ENCODE measurements at regions not wholly inside any gene's neighbourhood (a gene's known extent, or its start where the extent isn't known, plus 50 kb on each side); places are given as distances from the start of the nearest gene placed in this dataset.
"Not testable (repeated sequence)": the region's sequence is repeated elsewhere in the genome, so short reads cannot be mapped to it uniquely, and the experiment has no call there.

DNA sequence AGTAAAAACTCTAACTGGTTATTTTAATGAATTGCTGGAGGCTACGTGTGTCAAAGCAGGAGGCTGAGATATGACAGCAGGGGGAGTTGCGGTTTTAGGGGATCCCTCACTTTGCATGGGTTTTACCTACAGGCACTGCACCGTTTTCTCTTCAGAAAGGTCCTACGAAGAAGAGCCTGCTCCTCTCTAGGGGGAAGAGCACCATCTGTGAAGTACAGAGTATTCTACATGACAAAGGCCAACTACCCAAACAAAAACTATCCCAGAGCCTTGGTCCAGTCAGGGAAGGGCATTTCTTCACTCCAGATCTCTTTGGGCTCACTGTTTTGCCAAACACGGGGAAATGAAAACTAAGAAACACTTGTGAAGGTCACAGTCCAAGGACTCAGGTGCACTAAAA, 696.7 kb upstream of the SOX11 start:
- H3K4me3 ChIP-seq, result no peak overlapping the region
- H3K27ac ChIP-seq, result no peak overlapping the region

DNA sequence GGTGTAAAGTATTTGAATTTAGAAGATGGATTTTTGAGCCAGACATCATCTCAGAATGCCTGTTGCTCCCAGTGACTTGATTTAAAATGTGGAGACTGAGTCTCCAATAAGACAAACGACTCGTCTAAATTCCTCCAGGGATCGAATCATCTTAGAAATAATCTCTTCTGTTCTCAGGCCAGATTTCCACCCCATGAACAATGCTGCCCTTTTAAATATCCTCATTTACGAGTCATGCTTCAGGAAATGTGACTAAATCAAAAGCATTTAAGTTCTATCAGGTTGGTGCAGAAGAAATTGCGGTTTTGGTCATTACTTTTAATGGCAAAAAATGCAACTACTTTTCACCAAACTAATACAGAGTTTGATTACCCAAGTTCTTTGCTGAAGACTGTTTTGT, 684.6 kb upstream of the SOX11 start:
- Histone ChIP-seq H3K27ac (no peak overlapping the region), H3K4me3 (no peak overlapping the region)

DNA sequence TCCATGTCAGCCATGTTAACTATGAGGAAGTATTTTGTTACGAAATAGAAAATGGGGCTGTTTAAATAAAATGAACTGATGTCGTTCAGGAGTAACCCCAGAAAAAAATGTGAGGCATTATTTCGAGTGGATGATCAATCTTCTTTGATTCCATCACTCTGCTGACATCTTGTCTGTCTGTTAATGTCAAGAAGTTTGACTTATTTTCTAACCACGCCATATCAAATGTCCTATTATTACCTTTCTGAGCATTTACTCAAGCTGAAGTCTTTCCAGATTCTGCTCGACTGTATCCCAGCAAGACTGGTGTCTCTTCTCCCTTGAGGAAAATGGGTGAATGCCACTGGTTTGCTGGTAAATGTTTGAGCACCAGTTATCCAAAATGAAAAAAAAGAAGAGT, 672.9 kb upstream of the SOX11 start:
- no peak overlapping the region for H3K27ac ChIP-seq

DNA sequence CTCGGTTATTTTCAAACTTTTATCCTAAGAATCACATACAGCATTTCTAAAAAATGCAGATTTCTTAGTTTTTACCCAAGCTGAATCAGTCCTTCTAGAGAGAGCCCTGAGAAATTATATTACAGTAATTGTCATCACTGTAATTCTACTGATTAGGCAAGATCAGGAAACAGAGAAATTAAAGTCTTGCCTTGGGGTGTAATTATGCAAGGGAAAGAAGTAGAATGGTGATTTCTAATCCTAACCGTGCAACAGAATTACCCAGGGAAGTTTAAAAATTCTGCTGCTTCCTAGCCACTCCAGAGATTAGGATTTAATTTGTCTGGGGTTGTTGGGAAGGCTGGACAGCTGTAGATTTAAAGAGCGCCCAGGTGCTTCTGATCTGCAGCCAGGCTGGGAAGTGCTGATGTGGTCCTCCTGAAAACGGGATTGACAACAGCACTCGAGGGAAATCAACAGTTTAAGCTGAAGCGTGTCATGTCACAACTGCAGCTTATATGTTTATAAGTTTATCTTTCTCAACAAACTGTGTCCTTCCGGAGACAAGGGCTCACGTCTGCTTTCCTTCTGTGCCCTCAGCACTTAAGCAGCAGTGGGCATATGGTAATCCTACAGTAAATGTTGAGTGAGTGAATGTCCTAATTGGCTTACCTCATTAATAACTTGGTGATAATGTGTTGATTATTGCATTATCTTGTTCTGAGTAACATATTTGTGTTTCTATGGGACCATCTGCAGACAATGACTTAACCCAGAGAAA, 671.9 kb upstream of the SOX11 start:
- no peak overlapping the region for H3K4me3 ChIP-seq
- H3K27ac ChIP-seq, result no peak overlapping the region

More for the DNA sequence above, 672.9 kb upstream of the SOX11 start:
- no peak overlapping the region for H3K4me3 ChIP-seq

DNA sequence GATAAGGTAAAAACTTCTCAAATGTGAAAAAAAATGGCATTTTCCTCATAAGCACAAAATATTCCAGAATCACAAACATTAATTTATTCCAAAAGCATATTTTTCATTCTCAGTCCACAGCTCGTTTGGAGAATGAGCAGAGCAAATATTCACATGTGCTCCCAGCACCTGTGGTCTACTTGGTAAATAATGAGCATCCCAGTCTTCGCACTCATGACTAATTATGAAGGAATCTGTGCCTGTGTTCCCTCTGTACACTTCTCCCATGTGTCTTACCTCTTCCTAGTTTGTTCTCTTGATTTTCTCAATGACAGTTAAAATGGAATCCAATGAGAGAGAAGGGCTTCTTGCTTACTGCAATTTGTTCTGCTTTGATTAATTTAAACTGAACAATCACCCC, 671.0 kb upstream of the SOX11 start:
- H3K4me3 ChIP-seq, result no peak overlapping the region
- H3K27ac ChIP-seq, result no peak overlapping the region

DNA sequence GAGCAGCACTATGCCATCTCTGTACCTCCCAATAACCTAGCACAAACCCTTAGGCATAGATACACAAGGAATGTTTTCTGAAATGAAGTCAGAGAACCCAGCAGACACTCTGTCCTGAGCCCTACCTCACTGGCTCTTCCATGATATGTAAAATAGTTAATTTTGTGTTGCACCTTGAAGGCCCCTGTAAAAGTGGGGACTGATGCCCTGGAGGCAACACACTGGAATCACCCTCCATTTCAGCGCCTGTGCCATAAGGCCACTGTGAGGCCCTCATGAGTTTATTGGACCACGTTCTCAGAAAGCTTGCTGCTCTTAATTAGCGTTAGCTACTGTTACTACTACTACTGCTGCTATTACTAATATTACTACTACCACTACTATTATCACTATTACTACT, 670.1 kb upstream of the SOX11 start:
- Histone ChIP-seq H3K4me3 (no peak overlapping the region), H3K27ac (no peak overlapping the region)

DNA sequence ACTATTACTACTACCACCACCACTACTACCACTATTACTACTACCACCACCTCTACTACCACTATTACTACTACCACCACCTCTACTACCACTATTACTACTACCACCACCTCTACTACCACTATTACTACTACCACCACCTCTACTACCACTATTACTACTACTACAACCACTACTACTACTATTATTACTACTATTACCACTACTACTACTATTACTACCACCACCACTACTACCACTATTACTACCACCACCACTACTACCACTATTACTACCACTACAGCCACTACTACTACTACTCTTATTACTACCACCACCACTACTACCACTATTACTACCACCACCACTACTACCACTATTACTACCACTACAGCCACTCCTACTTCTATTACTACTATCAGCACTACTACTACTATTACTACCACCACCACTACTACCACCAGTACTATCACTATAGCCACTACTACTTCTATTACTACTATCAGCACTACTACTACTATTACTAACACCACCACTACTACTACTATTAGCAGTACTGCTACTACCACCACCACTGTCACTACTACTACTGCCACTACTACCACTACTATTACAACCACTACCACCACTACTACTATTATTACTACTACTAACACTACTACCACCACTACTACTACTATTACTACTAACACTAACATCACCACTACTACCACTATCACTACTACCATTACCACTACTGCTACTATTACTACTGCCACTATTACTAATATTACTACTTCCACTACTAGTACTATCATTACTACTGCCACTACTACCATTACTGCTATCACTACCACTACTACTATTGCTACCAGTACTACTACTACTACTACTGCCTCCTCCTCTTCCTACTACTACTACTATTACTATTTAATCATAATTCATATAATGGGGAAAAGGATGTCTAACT, 669.2 kb upstream of the SOX11 start:
- not testable (repeated sequence) for H3K4me3 ChIP-seq

DNA sequence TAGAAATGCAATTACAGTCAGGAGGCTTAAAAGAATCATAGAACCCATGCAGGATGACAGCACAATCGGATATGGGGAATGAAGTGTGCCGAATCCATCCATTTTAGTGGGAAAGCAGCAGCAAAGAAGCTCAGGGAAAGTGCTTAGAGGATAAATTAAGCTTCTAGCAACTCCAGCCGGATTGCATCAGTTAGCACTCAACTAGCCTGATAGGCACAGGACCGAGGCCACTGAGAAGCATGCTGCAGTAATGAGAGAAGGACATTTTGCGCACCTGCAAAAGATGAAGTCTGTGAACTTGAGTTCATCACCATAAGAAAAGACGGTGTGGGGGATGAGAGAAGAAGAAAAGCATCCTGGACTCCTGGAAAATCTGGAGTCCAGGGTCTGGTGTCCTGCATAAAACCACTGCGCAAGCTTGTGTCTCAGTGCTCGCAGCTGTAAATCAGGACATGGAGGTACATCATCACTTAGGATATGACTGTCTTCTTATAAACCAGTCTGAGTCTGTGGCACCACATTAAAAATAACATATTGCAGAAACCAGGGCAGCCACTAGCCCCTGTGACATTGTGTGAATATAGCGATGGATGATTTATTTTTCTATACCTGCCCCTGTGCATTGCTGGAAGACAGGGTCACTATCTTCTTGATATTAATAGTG, 665.5 kb upstream of the SOX11 start:
- H3K27ac ChIP-seq, result no peak overlapping the region
- no peak overlapping the region for H3K4me3 ChIP-seq

More for the DNA sequence above, 669.2 kb upstream of the SOX11 start:
- H3K27ac ChIP-seq, result not testable (repeated sequence)

DNA sequence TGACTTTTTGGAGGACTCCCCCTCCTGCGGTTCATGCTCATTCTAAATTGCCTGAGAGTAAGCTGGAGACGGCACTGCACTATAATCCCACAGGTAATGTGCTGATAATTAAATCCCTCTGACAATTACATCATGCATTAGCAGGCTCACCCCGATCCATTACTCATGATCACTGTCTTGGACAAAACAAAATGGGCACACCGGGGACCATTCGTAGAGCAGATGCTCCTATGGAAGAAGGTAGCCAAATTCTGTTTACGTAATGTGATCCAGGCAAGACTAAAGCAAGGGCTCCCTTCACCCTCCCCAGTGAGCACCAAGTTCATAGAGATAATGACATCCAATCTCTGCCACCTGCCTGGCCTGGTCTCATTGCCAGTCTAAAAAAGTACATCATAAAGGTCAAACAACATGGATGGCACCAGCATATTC, 657.1 kb upstream of the SOX11 start:
- no peak overlapping the region for H3K27ac ChIP-seq
- no peak overlapping the region for H3K4me3 ChIP-seq

DNA sequence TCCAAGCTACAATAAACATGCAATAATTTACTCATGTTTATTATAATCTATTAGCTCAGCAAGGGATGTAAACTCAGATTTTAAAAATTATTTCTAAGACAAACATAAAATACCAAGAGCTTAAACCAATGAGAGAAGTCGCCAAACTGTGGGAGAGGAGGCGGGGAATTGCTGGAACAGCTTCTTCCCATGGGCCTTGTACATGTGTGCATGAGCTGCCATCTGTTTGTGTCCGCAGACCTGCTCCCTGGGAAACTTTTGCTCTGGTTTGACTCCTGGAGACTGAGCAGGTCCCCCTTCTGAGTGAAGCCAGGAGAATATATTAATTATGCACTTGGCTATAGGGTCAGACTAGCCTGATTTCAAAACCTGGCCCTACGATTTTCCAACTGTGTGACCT, 655.9 kb upstream of the SOX11 start:
- H3K4me3 ChIP-seq, result no peak overlapping the region

DNA sequence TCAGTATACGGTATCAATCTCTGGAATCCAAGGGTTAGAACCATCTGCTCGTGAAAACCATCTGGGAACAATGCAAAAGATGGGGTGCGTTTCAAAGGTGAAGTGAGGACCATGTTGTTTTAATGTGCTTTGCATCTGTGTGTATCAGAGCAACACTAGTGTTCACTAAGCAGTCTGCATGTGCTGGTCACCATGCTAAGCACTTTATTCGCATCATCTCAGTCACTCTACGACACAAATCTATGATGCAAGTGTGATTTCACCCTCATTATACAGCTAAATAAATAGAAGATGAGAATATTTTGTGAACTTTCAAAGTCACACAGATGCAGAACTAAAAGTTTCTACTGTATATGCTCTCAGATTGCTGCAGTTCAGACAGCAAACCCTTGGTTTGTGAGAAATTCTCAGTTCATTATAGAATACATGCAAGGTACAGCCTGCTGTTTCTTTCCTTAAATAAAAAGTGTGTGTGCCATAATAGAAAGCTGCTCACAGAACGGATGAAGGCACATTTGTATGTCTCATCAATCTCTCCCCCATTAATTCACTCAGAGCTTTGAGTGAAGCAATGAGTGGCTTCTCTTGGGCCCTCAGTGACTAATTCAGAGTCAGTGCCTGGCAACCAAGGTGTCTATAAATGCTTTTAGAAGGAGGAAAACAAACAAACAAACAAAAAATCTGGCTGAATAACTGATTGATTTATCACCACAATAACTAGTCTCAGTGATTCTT, 652.8 kb upstream of the SOX11 start:
- H3K27ac ChIP-seq, result no peak overlapping the region
- H3K4me3 ChIP-seq, result no peak overlapping the region

More for the DNA sequence above, 655.9 kb upstream of the SOX11 start:
- H3K27ac ChIP-seq, result no peak overlapping the region

DNA sequence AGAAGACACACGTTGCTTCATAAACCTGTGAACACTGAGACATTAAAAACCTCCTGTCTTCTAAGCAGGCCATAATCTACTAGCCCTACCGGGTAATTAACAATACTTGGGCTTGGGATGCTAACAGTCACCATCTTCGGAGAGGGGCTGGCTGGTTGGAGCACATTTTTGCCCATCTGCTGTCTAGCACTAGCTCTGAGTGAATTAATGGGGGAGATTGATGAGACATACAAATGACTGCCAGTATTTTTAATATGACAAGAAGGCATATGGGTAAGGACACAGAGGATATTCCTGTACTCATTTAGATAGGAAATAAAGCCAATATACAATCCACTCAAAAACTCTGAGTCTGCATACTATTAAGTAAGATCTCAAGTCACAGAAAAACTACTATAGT, 651.6 kb upstream of the SOX11 start:
- Histone ChIP-seq H3K27ac (no peak overlapping the region), H3K4me3 (no peak overlapping the region)

DNA sequence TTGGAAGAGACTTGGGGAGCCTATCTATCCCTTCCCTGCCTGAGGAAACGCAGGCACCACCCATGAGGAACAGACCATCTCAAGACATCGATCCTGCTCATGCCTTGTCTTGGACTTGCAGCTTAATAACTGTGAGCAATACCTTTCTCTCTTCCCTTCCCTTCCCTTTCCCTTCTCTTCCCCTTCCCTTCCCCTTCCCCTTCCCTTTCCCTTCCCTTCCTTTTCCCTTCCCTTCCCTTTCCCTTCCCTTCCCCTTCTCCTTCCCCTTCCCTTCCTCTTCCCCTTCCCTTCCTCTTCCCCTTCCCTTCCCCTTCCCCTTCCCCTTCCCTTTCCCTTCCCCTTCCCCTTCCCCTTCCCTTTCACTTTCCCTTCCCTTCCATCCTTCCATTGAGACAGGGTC, 650.7 kb upstream of the SOX11 start:
- no peak overlapping the region for H3K4me3 ChIP-seq

DNA sequence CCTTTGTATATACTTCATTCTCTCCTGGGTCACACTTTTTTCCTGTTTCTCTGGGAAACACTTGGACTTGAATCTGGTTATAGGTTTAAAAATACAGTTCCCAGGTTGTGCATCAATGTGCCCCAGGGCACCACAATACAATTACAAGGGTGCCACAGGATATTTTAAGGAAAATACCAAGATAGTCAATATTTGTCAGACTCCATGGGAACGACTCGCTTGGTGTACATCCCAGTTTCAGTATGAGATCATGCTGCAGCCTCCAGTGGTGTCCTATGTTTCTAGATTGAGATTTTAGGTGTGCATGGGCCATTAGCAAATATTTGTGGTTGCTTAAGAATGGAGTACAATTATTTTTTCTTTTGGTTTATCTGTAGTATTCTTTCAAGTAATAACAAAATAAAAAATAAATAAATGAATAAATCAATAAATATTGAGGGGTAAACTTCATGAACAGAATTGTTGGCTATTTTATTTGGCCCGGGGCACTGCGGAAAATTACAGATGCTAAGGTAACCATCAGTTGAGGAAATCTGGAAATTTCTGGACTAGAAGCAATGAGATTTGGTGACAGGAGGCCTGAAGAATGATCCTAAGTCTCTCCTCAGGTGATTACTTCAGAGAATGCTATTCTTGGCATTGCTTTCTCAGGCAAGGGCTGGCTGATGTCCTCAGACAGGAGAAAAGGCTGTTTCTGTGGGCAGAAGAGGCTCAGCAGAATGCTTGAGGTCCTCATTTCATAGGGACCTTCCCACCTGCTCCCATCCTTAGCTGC, 649.3 kb upstream of the SOX11 start:
- no peak overlapping the region for H3K27ac ChIP-seq

More for the DNA sequence above, 650.7 kb upstream of the SOX11 start:
- no peak overlapping the region for H3K27ac ChIP-seq

DNA sequence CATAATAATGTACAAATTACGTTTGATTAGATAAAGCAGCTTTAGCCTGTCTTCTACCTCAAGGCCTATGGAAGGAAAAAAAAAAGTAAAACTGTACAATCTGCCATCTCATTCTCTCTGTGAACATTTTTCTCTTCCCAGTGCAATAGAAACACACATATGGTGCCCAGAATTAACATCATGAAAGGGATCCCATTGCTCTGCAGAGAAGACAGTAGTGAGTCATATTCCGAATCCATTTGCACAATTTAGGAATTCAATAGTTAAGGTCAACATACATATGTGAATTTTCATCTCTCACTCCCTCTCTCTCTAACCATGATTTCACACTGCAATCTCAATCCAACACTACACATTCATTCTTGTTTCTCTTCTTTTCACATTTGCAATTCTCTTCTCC, 640.9 kb upstream of the SOX11 start:
- Histone ChIP-seq H3K27ac (no peak overlapping the region), H3K4me3 (no peak overlapping the region)

More for the DNA sequence above, 649.3 kb upstream of the SOX11 start:
- no peak overlapping the region for H3K4me3 ChIP-seq

DNA sequence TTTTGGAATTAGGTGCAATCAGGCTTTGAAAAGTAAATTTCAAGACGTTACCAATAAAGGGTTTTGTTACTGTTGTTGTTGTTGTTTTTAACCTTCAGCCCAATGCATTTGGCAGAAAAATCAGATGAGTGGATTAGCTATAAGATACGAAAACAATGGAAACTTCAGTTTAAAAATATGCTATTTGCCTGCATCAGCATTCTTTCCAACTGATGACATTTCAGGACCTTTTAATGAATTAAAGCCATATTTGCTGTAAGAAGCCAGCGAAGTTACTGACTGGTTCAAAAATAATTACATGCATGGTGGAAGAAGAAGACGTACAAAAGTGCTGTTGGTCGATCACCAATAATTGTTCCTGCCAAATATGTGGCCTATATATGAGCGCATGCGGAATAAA, 639.3 kb upstream of the SOX11 start:
- H3K27ac ChIP-seq, result no peak overlapping the region
- no peak overlapping the region for H3K4me3 ChIP-seq

DNA sequence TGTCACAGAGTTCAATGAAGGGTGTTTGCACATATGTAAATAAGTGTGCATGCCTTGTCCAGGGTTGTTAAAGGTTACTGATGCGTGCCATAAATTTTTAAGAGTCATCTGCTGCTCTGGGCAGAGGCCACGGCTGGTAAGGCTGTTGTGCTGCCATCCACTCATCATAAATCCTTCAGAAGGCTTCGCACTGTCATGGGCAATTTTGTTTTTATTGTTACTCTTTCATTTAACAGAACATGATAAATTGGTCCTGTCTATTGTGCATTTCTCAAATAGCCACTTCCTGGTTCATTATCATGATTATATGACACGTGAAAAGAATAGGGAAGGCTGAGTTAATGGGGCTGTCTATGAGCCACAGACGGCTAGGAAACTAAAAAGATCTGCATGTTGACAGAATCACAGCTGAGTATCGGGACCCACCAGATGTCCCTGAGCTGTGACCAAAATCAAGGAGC, 634.3 kb upstream of the SOX11 start:
- Histone ChIP-seq H3K4me3 (no peak overlapping the region), H3K27ac (no peak overlapping the region)

DNA sequence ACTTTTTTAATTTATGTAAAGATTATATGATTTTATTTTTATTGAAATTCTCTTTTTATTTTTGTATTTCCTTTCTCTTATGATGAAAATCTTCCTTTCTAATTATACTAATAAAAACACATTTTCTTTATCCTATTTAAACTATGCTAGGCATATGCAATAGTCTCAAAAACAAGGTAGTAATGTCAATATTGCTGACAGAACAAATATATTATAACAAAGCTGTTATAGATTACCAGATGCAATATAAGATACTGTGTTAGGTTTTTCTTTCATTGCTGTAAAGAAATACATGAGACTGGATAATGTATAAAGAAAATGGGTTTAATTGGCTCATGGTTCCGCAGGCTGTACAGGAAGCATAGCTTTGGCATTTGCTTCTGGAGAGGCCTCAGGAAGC, 631.2 kb upstream of the SOX11 start:
- Histone ChIP-seq H3K4me3 (no peak overlapping the region), H3K27ac (no peak overlapping the region)

DNA sequence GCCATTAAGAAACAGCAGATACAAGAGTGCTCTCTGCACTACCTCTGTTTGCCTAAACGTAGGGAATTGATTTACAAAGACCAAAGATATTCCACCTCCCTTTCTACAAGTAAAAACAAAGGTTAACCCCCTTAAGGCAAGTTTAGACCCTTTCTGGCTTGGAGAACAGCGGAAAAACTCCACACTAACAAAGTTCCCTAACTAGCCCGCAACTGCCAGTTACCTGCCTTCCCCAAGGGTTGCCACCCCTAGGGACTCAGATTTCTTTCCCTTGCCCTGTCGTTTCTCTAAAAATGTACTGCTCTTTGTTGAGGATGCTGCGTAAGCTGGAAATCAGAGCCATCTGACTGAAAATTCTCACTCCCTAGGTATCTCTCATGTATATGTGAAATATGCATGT, 627.5 kb upstream of the SOX11 start:
- H3K4me3 ChIP-seq, result no peak overlapping the region
- H3K27ac ChIP-seq, result no peak overlapping the region
